Activated CD8-positive, alpha-beta memory T cell treated with anti-CD3 and anti-CD28 coated beads for 48 hours (primary cell): ENCODE measurements at regions not wholly inside any gene's neighbourhood (a gene's known extent, or its start where the extent isn't known, plus 50 kb on each side); places are given as distances from the start of the nearest gene placed in this dataset.

Experiments used
- DNase-seq, 3 experiments: peaks; one replicate each; pipeline ENCODE4 v3.0.0-alpha.2; 2020; ENCODE audit warnings: low read depth in 2 of 3, low spot score in 2 of 3

DNA sequence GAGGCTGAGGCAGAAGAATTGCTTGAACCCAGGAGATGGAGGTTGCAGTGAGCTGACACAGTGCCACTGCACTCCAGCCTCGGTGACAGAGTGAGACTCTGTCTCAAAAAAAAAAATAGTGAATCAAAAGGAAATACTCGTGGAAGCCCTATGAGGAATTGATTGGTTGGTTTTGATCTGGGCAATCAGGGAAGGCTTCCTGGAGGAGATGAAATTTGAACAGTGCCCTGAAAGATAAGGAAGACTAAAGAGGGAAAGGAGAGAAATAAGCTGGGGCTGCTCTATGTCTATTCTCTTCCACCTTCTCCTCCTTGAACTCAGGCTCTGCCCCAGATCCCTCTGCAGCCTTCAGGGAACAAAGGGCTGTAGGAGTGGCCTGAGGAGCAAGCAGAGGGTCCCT, 54.1 kb downstream of the IRF2BPL start:
- DNase-seq = no peak

DNA sequence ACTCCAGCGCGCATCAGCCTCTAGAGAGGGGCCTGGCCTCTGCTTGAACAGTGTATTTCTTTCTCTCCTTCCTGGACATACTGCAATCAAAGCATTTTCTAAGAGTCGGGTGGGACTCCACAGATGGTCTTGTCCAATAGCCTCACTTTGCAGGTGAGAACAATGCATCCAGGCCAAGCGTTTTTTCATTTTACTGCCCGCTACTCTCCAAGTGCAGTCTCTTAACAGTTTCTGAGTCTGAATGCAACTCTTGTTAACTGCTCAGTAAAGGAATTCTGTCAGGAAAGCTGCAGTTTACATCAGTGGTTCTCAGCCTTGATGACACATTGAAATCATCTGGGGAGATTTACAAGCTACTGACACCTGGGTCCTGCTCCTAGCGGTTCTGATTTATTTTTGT, 57.0 kb downstream of the IRF2BPL start:
- DNase-seq = no peak

DNA sequence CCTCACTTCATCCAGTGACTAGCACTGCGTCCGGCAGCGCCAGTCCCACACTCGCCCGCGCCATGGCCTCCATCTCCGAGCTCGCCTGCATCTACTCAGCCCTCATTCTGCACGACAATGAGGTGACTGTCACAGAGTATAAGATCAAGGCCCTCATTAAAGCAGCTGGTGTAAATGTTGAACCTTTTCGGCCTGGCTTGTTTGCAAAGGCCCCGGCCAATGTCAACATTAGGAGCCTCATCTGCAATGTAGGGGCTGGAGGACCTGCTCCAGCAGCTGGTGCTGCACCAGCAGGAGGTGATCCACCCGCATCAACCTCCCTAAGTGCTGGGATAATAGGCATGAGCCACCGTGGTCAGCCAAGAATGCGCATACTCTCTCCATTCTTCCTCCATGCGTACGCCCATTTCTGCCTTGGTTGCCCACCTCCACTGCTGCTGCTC, 59.9 kb downstream of the IRF2BPL start:
- no peak for DNase-seq

DNA sequence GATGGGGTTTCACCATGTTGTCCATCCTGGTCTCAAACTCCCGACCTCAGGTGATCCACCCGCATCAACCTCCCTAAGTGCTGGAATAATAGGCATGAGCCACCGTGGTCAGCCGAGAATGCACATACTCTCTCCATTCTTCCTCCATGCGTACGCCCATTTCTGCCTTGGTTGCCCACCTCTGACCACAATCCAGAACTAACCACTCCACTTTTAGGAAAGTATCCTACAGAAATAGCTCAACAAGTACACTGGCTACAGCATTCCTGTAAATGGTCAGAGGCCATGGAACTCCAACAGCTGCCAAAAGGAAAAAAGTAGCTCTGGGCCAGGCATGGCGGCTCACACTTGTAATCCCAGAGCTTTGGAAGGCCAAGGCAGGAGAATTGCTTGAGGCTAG, 60.7 kb downstream of the IRF2BPL start:
- no peak for DNase-seq

DNA sequence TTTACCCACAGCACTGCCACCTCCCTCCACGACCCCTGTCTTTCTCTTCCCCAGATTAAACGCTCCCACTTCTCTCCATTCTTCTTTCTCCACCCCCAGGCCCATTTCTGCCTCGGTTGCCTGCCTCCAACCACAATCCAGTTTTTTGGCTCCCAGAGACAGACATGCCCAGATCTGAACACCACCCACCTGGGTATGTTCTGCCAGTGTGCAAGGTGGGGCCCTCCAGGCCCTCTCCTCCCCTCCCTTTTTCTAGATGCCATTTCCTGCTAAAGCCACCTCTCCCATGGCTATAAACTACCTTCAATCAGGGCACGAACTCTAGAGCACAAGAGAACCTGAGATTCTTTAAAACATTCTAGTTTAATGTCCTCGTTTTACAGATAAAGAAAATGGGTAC, 63.3 kb downstream of the IRF2BPL start:
- no peak for DNase-seq

DNA sequence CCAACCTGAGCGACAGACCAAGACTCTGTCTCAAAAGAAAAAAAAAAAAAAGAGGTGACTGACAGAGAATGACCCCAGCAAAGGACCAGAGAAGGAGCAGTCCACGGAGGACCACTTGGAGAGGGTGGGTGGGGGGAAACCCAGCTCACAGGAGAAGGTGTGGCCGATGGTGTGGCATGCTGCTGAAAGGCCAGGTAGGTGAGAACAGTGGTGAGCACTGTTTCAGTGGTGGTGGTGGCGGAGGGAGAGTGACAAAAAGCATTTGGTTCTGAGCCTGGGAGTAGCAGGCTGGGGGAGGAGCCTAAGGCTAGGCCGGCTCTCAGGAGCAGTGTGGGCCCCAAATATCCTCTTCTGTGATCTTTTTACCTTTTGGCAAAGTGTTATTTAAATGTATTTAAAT, 63.8 kb downstream of the IRF2BPL start:
- DNase-seq = no peak

DNA sequence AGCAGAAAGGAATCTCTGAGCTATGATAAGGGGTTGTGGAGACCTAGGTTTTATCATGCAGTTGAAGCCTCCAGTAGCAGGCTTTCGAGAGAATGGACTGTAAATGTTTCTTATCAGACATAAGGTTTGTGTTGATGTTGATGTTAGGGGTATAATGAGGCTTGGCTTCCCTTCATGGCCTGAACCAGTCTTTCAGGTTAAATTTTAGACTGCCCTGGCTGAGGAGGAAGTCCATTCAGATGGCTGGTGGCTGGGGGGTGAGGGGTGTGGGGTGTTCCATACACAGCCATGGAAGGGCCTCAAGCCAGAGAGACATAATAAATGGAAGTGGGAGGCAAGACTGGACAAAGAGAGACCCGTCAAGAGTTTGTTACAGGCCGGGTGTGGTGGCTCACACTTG, 65.1 kb downstream of the IRF2BPL start:
- no peak for DNase-seq

DNA sequence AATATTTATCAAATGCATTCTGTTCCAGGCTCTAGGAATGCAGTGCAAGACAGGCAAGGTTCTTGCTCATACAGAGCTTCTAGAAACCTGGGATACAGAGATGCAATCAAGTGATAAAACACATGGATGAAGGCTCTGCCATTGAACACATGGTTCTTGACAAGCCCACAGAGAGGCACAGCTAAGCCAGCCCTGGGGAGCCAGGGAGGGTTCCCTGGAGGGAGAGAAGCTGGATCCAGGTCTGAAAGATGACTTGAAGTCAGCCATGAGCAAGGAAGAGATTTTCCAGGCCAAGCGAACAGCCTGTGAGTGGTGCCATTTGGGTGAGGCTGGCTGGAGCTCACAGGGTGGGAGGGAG, 66.2 kb downstream of the IRF2BPL start:
- no peak for DNase-seq

DNA sequence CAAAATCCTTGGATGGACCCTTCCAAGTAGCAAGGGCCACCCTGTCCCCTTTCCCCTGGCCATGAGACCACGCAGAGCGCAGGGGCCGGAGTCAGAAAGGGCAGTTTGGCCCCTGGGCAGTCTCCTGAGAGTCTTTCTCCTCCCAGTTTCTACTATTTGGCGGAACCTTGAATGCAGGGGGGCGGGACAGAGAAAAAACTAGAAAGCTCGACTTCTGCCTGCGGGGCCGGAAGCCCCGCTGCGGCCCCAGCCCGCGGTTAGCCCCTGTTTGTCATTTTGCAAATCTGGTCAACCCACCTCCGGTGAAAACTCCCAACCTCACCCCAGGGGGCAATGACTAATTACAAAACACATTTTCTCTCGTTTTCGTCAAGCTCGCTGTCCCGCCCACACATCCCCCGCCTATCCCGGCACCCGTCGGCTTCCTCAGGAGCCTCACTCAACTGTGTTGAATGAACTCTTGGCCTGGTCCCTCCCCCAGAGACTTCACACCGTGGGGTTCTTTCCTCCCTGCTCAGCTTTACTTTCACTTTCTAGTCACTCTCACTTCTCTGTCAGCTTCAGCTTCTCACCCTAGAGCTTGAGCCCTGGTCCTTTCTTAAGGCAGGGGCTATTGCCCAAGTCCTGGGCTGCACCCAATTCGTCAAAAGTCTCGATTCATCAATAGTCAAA, 66.7 kb downstream of the IRF2BPL start:
- DNase-seq = peak; percentile 85 to 94 (median 93)

DNA sequence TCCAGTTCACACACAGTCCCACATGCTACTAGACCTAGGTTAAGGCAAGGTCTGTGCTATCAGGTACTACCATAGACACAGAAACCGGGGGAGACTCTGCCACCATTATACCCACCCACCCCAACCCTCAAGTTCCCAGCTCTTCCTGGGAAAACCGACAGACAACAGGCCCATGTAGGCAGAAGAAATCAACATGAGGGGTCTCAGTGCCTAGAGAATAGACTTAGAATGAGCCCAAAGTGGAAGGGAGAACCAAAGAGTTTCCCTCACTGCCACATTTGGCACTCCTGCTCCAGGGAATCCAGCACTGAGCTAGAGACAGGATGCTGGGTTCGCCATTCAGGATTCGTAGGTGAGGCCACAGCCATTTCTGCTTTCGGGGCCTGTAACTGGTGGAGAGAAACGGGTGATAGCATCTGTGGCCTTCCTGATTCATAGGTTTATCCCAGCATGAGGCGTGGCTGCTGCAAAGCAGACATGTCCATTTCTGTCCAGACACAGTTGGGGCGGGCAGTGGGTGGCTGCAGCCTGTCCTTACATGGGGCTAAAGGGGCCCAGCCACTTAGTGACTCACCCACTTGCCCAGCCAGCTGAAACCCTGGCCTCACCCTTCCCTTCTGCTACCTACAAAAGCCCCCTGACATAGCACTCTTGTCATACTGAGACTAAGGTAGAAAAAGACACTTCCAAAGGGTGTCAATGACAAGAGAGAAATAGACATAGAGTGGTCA, 69.4 kb downstream of the IRF2BPL start:
- DNase-seq = no peak

DNA sequence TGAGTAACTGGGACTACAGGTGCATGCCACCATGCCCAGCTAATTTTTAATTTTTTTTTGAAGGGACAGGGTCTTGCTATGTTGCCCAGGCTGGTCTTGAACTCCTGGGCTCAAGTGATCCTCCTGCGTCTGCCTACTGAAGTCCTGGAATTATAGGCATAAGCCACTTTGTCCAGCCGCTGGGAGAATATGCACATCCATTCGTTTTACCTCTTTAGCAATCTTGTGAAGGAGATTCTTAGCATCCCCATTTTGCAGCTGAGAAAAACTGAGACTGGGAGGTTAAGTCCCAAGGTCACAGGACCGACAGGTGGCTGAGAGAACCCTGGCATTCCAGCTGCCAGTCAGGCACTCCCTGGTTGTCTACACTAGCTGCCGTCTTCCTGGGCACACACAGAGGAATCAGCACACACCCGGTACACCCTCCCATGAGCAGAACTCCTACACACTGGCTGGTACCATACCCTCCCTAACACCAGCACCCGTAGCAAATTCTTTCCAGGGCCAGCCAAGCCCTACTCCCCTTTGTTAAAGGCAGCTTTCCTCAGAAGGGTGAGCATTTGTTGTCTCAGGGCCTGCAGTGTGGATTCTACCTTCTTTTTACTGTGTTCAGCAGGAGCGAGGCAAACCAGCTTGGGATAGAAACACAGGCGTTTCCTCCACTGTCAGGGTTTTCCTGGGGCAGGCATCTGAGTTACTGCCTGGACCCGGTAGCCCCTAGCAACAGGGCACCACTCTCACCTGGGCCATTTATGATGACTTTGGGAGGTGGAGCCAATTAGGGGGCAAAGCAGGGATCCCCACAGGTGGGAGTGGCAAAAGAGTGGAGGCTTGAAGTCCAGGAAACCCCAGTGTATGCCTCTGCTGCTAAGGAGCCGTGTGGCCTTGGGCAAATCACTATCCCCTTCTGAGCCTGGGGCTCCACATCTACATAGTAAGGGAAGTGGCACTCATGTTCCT, 70.2 kb downstream of the IRF2BPL start:
- no peak for DNase-seq

DNA sequence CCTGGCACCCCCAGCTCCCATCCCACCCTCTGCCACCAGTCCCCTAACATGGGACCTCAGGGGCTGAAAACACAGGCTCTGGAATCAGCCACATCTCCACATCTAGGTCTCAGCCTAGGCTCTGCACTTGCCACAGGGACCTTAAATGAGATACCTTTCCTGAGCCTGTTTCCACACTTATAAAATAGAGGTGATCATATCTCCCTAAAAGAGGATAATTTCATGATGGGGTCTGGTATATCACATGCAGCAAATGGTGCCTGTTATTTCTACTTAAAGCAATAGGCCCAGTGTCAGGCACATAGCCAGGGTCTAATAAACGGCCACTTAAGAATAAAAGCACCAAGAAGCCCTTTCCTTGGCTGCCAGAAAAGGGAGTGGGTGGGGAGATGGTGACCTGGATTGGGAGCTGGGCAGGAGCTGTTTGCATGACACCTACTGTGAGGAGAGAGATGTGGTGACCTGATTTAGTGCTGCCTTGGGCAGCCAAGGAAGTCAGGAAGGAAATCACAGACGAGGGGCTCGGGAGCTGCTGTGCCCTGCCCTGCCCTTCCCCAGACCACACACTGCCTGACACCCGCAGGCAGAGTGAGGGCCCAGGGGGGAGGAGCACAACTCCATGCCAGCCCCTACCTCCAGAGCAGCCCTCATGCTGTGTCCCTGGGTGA, 71.2 kb downstream of the IRF2BPL start:
- no peak for DNase-seq

DNA sequence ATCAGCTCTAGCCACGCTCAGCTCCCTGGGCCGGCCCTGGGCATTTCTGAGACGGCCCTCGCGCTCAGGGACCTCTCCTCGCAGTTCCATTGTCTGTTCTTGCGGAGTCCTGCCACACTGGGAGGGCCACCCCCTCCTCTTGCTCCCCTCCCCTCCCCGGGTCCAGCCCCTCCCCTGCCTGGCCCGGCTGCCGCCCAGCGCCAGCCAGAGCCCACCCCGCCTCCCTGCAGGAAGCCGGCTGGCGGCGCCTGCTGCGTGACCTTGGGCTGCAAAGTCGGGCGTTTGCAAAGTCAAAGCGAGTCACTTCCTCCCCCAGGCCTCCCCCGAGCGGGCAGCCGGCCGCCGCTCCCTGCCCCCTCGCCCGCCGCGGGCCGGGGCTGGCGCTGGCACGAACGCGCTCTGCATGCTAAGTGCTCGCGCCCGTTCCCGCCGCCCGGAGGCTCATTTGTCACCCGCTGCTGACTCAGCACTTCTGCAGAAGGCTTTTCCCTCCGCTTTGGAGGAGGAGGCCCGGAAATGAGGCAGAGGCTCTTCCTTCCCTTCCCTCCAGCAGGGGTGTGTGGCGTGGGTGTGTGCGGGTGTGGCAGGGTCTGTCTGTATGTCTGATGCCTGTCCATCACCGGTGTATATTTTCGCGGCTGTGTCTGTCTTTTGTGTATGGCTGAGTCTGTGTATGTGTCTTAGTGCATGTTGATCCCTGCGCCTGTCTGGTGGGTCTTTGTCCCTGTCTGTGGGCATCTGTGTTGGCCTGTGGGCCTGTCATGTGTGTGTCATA, 72.0 kb downstream of the IRF2BPL start:
- DNase-seq = peak; percentile 76 to 87 (median 80)

DNA sequence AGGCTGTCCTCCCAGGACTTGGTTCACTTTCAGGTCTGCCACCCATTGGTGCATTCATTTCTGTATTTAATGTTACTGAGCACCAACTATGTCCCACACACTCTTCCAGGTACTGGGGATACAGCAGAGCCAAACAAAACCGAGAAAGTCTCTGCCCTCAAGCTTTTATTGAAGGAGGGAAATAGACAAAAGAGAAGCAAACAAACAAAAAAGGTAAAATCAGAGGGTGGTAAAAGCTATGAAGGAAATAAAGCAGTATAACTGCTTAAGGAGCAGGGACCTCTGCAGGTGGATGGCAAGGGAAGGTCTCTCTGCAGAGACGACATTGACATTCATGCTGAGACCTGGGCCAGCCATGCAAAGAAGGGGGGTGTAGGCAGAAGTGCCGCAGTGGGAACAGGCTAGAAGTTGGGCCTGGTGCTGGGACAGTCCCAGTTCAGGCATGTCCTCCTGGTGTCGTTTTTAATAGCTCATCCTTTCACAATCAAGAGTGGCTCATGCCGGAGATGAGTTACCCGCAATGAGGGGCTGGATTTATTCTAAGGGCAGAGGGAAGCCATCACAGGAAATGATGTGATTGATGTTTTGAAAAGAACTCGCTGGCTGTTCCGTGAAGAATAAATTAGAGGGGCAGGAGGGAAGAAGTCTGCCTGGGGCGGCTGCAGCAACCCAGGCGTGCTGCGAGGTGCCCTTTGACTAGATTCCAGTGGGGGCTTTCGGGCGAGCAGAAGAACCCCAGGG, 72.8 kb downstream of the IRF2BPL start:
- no peak for DNase-seq

DNA sequence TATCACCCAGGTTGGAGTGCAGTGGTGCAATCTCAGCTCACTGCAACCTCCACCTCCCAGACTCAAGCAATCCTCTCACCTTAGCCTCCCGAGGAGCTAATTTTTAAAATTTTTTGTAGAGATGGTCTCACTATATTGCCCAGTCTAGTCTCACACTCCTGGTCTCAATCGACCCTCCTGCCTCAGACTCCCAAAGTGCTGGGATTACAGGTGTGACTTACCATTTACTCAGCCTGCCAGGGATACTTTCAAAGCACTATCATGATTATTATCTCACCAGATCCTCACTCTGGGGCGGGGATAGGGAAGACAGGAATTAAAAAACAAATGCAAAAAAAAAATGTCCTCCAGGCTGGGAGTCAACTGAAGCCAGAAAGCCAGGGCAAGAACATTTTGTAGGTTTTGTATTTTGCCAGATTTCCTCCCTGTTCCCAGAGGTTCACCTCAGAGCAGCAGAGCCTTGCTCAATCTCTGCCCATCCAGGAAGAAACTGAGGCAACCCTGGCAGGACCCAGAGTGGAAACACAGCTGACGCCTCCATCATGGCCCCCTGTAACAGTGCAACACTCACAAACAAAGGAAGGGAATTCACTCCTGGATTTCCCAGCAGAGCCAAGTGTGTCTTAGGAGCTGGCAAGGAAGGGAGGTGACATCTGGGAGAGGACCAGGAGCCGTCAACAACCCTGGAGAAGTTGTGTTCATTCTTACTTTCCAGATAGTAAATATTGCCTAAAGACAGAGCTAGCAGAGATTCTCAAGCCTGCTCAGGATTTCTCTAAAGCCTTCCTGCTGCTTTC, 73.9 kb downstream of the IRF2BPL start:
- no peak for DNase-seq

DNA sequence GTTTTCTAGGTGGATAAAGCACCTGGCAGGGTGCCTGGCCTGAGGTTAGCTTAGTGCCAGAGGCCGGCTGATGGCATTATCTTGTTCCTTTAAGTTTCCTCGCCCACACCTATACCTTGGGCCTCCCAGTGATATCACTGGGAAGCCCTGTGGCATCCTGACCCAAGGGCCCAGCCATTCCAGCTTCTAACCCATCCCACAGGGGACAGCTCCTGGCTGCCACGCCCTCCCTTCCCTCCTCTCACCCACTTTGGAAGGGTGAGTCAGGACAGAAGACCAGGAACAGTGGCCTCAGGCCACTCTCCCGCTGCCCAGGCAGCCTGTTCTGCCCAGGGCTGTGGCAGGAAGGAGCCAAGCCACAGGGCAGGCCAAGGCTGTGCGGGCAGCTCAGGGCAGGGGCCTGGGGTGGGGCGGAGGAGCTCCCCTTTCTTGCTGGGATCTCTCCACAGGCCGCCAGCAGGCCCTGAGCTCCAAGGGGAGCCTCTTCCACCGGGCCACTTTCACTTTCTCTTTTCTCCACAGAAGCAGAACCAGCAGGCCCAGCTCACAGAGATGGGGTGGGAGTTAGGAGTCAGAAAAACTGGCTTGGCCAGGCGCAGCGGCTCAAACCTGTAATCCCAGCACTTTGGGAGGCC, 75.1 kb downstream of the IRF2BPL start:
- no peak for DNase-seq

DNA sequence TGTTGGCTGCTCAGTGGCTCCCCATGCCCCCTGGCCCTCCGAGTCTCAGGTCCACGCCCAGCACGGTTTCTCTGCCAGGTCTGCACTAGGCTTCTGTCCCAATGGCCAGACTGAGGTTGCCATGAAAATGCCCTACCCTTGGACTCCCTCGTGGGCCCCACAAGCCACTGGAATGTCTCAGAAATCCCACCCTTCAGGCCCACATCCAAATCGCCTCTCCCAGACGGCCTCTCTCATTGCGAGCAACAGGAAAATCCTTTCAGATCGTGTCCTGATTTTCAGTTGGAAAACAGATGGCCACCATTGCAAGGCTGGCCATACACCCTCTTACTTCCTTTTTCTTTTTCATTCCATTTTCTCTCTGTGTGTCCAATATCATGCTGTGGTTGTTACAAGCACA, 77.3 kb downstream of the IRF2BPL start:
- DNase-seq = no peak
